ENCODE measurements at regions not wholly inside any gene's neighbourhood (a gene's known extent, or its start where the extent isn't known, plus 50 kb on each side); places are given as distances from the start of the nearest gene placed in this dataset.

- Histone ChIP-seq H3K9me3 (ENCODE audit: insufficient read depth, low read depth, low read length) (no peaks in the 10 kb centered on the region), H3K36me3 (ENCODE audit: insufficient read depth, low read length) (no peaks in the 10 kb centered on the region), H3K9me2 (replicated peaks; ENCODE audit: low read depth, low read length) (no peaks in the 10 kb centered on the region), H3K9ac (ENCODE audit: low read depth, low read length, poor library complexity, severe bottlenecking) (peak overlapping the region; percentile 82), H3K4me3 (ENCODE audit: low read length, poor library complexity, severe bottlenecking) (peak overlapping the region; percentile 69), H3K27me3 (ENCODE audit: insufficient read depth, low read length, poor library complexity, severe bottlenecking) (no peaks in the 10 kb centered on the region), H4K20me1 (ENCODE audit: insufficient read depth, low read length, poor library complexity, severe bottlenecking) (no peaks in the 10 kb centered on the region), H3K4me2 (ENCODE audit: low read depth, low read length, poor library complexity, severe bottlenecking) (peak overlapping the region; percentile 89), H3F3A (ENCODE audit: low read depth) (peaks cover 21% of the 10 kb centered on the region), H2AFZ (ENCODE audit: low read length) (peak overlapping the region; percentile 36; the same call in 1 of the 2 replicates), H3K4me1 (ENCODE audit: insufficient read depth, low read length, poor library complexity, severe bottlenecking) (peaks cover 59% of the 10 kb centered on the region), H3K79me2 (ENCODE audit: insufficient read depth, low read length) (no peaks in the 10 kb centered on the region)
- TF ChIP-seq EZH2phosphoT487 (IDR thresholded peaks at IDR 0.05; ENCODE audit: borderline replicate concordance) = no peak
- no peak for TF ChIP-seq CTCF (conservative IDR thresholded peaks at IDR 0.05; ENCODE audit: low read length)
Measured at GRCh38 chr3:102178817-102179216, 256.0 kb upstream of the ZPLD1 start.

- Histone ChIP-seq H3K79me2 (ENCODE audit: insufficient read depth, low read length) (no peaks in the 10 kb centered on the region), H3K4me3 (ENCODE audit: low read length, poor library complexity, severe bottlenecking) (peak overlapping the region; percentile 69), H3K4me2 (ENCODE audit: low read depth, low read length, poor library complexity, severe bottlenecking) (peak overlapping the region; percentile 89), H3F3A (ENCODE audit: low read depth) (peaks cover 21% of the 10 kb centered on the region), H2AFZ (ENCODE audit: low read length) (peak overlapping the region; percentile 36; the same call in 1 of the 2 replicates), H3K9me2 (replicated peaks; ENCODE audit: low read depth, low read length) (no peaks in the 10 kb centered on the region), H3K9ac (ENCODE audit: low read depth, low read length, poor library complexity, severe bottlenecking) (peak overlapping the region; percentile 82), H3K27me3 (ENCODE audit: insufficient read depth, low read length, poor library complexity, severe bottlenecking) (no peaks in the 10 kb centered on the region), H3K36me3 (ENCODE audit: insufficient read depth, low read length) (no peaks in the 10 kb centered on the region), H4K20me1 (ENCODE audit: insufficient read depth, low read length, poor library complexity, severe bottlenecking) (no peaks in the 10 kb centered on the region), H3K4me1 (ENCODE audit: insufficient read depth, low read length, poor library complexity, severe bottlenecking) (peaks cover 60% of the 10 kb centered on the region), H3K9me3 (ENCODE audit: insufficient read depth, low read depth, low read length) (no peaks in the 10 kb centered on the region)
- TF ChIP-seq EZH2phosphoT487 (IDR thresholded peaks at IDR 0.05; ENCODE audit: borderline replicate concordance) (no peak), CTCF (conservative IDR thresholded peaks at IDR 0.05; ENCODE audit: low read length) (no peak)
Measured at GRCh38 chr3:102179326-102180177, 255.3 kb upstream of the ZPLD1 start.

DNA sequence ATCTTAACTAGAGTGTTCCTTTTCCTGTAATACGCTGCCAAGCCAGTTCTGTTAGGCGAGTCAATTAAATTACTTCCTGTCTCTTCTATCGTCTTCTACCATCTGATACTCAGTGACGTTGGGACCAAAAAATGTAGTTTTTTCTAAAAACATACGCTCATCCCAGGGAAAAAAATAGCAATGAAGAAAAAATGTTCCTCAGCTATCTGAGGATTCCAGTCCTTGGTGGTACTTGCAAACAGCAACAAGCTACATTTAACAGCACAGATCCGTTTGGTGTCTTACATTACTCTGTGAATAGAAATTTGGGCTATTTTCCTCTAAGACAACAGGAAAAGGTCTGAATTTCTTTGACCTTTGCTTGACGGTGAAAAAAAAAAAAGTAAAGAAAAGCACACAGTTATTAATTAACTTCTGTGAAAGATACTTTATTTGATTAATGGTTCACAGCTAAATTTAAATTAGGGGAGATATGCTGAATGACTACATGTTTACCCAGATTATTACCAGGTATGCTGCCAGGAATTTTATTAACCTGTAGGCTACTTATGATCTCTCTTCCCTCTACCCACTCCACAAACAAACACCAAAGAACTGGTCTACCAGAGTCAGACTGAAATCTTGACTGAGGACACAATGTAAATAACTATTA is 254.4 kb upstream of the ZPLD1 start:
- Histone ChIP-seq H3K79me2 (ENCODE audit: insufficient read depth, low read length) (no peaks in the 10 kb centered on the region), H3F3A (ENCODE audit: low read depth) (peaks cover 21% of the 10 kb centered on the region), H3K4me1 (ENCODE audit: insufficient read depth, low read length, poor library complexity, severe bottlenecking) (peaks cover 60% of the 10 kb centered on the region), H3K36me3 (ENCODE audit: insufficient read depth, low read length) (no peaks in the 10 kb centered on the region), H2AFZ (ENCODE audit: low read length) (no peak overlapping the region), H3K9ac (ENCODE audit: low read depth, low read length, poor library complexity, severe bottlenecking) (peak overlapping the region; percentile 82), H3K4me3 (ENCODE audit: low read length, poor library complexity, severe bottlenecking) (peak overlapping the region; percentile 69), H3K4me2 (ENCODE audit: low read depth, low read length, poor library complexity, severe bottlenecking) (peak overlapping the region; percentile 89), H3K27me3 (ENCODE audit: insufficient read depth, low read length, poor library complexity, severe bottlenecking) (no peaks in the 10 kb centered on the region), H3K9me3 (ENCODE audit: insufficient read depth, low read depth, low read length) (no peaks in the 10 kb centered on the region), H3K9me2 (replicated peaks; ENCODE audit: low read depth, low read length) (no peaks in the 10 kb centered on the region), H4K20me1 (ENCODE audit: insufficient read depth, low read length, poor library complexity, severe bottlenecking) (no peaks in the 10 kb centered on the region)
- no peak for TF ChIP-seq EZH2phosphoT487 (IDR thresholded peaks at IDR 0.05; ENCODE audit: borderline replicate concordance)
- no peak for TF ChIP-seq CTCF (conservative IDR thresholded peaks at IDR 0.05; ENCODE audit: low read length)

Data from Loucy (cell line).